ENCODE measurements at regions not wholly inside any gene's neighbourhood (a gene's known extent, or its start where the extent isn't known, plus 50 kb on each side); places are given as distances from the start of the nearest gene placed in this dataset.

DNA sequence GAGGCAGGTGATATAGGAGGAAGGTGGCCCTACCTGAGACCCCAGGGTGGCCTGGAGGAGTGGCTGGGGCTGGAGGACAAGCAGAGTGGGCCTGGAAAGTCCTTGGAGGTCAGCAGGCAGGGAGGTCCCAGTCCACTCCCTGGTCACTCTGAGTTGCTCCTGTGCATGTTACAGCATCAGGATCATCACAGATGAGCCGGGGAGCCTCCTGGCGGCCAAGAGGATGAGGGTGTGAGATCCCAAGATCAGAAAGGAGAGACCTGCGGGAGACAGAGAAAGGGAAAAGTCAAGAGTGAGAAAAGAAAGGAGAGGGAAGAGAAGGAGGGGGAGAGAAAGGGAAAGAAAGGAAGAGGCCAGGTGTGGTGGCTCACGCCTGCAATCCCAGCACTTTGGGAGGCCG is 71.7 kb downstream of the MRM1 start (continued):
- TF ChIP-seq, protein P1, sequence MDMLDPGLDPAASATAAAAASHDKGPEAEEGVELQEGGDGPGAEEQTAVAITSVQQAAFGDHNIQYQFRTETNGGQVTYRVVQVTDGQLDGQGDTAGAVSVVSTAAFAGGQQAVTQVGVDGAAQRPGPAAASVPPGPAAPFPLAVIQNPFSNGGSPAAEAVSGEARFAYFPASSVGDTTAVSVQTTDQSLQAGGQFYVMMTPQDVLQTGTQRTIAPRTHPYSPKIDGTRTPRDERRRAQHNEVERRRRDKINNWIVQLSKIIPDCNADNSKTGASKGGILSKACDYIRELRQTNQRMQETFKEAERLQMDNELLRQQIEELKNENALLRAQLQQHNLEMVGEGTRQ (CRISPR knock-in tag; IDR thresholded peaks at IDR 0.05) = no peak
- TF ChIP-seq, protein P2, sequence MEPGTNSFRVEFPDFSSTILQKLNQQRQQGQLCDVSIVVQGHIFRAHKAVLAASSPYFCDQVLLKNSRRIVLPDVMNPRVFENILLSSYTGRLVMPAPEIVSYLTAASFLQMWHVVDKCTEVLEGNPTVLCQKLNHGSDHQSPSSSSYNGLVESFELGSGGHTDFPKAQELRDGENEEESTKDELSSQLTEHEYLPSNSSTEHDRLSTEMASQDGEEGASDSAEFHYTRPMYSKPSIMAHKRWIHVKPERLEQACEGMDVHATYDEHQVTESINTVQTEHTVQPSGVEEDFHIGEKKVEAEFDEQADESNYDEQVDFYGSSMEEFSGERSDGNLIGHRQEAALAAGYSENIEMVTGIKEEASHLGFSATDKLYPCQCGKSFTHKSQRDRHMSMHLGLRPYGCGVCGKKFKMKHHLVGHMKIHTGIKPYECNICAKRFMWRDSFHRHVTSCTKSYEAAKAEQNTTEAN (CRISPR knock-in tag; IDR thresholded peaks at IDR 0.05) = no peak
- TF ChIP-seq, protein P3, sequence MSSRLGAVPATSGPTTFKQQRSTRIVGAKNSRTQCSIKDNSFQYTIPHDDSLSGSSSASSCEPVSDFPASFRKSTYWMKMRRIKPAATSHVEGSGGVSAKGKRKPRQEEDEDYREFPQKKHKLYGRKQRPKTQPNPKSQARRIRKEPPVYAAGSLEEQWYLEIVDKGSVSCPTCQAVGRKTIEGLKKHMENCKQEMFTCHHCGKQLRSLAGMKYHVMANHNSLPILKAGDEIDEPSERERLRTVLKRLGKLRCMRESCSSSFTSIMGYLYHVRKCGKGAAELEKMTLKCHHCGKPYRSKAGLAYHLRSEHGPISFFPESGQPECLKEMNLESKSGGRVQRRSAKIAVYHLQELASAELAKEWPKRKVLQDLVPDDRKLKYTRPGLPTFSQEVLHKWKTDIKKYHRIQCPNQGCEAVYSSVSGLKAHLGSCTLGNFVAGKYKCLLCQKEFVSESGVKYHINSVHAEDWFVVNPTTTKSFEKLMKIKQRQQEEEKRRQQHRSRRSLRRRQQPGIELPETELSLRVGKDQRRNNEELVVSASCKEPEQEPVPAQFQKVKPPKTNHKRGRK (CRISPR knock-in tag; IDR thresholded peaks at IDR 0.05; ENCODE audit: borderline replicate concordance) = no peak
- TF ChIP-seq ZNF423 (CRISPR knock-in tag; IDR thresholded peaks at IDR 0.05) (no peak), ZNF317 (CRISPR knock-in tag; IDR thresholded peaks at IDR 0.05; ENCODE audit: borderline replicate concordance, low read depth) (no peak), ZBTB21 (CRISPR knock-in tag; IDR thresholded peaks at IDR 0.05; ENCODE audit: borderline replicate concordance) (no peak)

DNA sequence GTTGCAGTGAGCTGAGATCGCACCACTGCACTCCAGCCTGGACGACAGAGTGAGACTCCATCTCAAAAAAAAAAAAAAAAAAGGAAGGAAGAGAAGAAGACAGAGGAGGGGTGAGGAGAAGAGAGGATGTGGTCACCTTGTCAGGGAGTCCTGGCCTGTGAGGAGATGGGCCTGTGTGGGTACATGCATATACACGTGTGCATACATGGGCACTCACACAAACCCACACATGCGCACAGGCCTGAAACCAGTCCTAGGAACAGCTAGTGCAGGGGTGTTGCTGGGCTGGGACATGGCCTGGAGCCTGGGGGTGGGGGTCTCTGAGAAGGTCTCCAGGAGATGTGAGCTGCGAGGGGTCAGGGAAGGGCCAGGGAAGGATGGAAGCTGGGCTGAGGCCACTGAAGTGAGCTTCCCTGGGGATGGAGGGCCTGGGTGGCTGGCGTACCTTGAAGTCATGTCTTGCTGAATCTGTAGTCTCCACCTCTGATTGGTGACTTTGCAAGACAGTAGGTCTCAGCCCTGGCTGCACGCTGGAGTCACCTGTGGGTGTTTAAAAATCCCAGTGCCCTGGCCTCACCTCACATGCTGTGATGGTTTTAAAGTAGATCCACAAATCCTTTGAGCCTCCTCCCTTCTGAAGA is 72.4 kb downstream of the MRM1 start:
- ATAC-seq = no peak
- H3K27me3 Mint-ChIP-seq (ENCODE audit: low read depth) = no peaks in the 10 kb centered on the region
- ChIA-PET CTCF (interaction anchor here (0.9 to 1.6 kb wide), 2 partner anchors 14 to 48 kb away, joined by 3 to 4 read pairs; no protein-coding TSS in a partner anchor), POLR2A (interaction anchor here (0.7 kb wide), 1 partner anchor 270 kb away, joined by 4 read pairs; no protein-coding TSS in a partner anchor)
- H3K9me3 Mint-ChIP-seq = no peaks in the 10 kb centered on the region
- H3K36me3 Mint-ChIP-seq = no peaks in the 10 kb centered on the region
- no peak overlapping the region for H3K27ac Mint-ChIP-seq
- no peak for DNase-seq (ENCODE audit: low spot score)
- H3K4me1 Mint-ChIP-seq = peaks cover 5% of the 10 kb centered on the region
- H3K4me3 Mint-ChIP-seq = no peak overlapping the region
- TF ChIP-seq, protein P4, sequence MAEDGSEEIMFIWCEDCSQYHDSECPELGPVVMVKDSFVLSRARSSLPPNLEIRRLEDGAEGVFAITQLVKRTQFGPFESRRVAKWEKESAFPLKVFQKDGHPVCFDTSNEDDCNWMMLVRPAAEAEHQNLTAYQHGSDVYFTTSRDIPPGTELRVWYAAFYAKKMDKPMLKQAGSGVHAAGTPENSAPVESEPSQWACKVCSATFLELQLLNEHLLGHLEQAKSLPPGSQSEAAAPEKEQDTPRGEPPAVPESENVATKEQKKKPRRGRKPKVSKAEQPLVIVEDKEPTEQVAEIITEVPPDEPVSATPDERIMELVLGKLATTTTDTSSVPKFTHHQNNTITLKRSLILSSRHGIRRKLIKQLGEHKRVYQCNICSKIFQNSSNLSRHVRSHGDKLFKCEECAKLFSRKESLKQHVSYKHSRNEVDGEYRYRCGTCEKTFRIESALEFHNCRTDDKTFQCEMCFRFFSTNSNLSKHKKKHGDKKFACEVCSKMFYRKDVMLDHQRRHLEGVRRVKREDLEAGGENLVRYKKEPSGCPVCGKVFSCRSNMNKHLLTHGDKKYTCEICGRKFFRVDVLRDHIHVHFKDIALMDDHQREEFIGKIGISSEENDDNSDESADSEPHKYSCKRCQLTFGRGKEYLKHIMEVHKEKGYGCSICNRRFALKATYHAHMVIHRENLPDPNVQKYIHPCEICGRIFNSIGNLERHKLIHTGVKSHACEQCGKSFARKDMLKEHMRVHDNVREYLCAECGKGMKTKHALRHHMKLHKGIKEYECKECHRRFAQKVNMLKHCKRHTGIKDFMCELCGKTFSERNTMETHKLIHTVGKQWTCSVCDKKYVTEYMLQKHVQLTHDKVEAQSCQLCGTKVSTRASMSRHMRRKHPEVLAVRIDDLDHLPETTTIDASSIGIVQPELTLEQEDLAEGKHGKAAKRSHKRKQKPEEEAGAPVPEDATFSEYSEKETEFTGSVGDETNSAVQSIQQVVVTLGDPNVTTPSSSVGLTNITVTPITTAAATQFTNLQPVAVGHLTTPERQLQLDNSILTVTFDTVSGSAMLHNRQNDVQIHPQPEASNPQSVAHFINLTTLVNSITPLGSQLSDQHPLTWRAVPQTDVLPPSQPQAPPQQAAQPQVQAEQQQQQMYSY (CRISPR knock-in tag; IDR thresholded peaks at IDR 0.05) = no peak
- no peak for TF ChIP-seq CBFB (CRISPR knock-in tag; IDR thresholded peaks at IDR 0.05; ENCODE audit: low read depth)
- no peak for TF ChIP-seq ZNF263 (CRISPR knock-in tag; IDR thresholded peaks at IDR 0.05; ENCODE audit: low read depth)
- TF ChIP-seq, protein P5, sequence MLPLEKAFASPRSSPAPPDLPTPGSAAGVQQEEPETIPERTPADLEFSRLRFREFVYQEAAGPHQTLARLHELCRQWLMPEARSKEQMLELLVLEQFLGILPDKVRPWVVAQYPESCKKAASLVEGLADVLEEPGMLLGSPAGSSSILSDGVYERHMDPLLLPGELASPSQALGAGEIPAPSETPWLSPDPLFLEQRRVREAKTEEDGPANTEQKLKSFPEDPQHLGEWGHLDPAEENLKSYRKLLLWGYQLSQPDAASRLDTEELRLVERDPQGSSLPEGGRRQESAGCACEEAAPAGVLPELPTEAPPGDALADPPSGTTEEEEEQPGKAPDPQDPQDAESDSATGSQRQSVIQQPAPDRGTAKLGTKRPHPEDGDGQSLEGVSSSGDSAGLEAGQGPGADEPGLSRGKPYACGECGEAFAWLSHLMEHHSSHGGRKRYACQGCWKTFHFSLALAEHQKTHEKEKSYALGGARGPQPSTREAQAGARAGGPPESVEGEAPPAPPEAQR (CRISPR knock-in tag; IDR thresholded peaks at IDR 0.05) = no peak
- no peak for TF ChIP-seq NR1H2 (CRISPR knock-in tag; IDR thresholded peaks at IDR 0.05)
- no peak for TF ChIP-seq MXD4 (CRISPR knock-in tag; IDR thresholded peaks at IDR 0.05; ENCODE audit: borderline replicate concordance)
- TF ChIP-seq, protein P6, sequence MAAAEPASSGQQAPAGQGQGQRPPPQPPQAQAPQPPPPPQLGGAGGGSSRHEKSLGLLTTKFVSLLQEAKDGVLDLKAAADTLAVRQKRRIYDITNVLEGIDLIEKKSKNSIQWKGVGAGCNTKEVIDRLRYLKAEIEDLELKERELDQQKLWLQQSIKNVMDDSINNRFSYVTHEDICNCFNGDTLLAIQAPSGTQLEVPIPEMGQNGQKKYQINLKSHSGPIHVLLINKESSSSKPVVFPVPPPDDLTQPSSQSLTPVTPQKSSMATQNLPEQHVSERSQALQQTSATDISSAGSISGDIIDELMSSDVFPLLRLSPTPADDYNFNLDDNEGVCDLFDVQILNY (CRISPR knock-in tag; IDR thresholded peaks at IDR 0.05) = no peak
- no peak for TF ChIP-seq ESRRA (CRISPR knock-in tag; IDR thresholded peaks at IDR 0.05; ENCODE audit: borderline replicate concordance)
- TF ChIP-seq KAT7 (CRISPR knock-in tag; IDR thresholded peaks at IDR 0.05; ENCODE audit: borderline replicate concordance) = no peak
- TF ChIP-seq ETV6 (CRISPR knock-in tag; IDR thresholded peaks at IDR 0.05) = no peak
- no peak for TF ChIP-seq ELF4 (CRISPR knock-in tag; IDR thresholded peaks at IDR 0.05; ENCODE audit: low read depth)
- TF ChIP-seq, protein P7, sequence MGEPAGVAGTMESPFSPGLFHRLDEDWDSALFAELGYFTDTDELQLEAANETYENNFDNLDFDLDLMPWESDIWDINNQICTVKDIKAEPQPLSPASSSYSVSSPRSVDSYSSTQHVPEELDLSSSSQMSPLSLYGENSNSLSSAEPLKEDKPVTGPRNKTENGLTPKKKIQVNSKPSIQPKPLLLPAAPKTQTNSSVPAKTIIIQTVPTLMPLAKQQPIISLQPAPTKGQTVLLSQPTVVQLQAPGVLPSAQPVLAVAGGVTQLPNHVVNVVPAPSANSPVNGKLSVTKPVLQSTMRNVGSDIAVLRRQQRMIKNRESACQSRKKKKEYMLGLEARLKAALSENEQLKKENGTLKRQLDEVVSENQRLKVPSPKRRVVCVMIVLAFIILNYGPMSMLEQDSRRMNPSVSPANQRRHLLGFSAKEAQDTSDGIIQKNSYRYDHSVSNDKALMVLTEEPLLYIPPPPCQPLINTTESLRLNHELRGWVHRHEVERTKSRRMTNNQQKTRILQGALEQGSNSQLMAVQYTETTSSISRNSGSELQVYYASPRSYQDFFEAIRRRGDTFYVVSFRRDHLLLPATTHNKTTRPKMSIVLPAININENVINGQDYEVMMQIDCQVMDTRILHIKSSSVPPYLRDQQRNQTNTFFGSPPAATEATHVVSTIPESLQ (CRISPR knock-in tag; IDR thresholded peaks at IDR 0.05) = no peak
- no peak for TF ChIP-seq RORB (CRISPR knock-in tag; IDR thresholded peaks at IDR 0.05)
- no peak for TF ChIP-seq FOXJ3 (CRISPR knock-in tag; IDR thresholded peaks at IDR 0.05; ENCODE audit: borderline replicate concordance)
- TF ChIP-seq, protein P8, sequence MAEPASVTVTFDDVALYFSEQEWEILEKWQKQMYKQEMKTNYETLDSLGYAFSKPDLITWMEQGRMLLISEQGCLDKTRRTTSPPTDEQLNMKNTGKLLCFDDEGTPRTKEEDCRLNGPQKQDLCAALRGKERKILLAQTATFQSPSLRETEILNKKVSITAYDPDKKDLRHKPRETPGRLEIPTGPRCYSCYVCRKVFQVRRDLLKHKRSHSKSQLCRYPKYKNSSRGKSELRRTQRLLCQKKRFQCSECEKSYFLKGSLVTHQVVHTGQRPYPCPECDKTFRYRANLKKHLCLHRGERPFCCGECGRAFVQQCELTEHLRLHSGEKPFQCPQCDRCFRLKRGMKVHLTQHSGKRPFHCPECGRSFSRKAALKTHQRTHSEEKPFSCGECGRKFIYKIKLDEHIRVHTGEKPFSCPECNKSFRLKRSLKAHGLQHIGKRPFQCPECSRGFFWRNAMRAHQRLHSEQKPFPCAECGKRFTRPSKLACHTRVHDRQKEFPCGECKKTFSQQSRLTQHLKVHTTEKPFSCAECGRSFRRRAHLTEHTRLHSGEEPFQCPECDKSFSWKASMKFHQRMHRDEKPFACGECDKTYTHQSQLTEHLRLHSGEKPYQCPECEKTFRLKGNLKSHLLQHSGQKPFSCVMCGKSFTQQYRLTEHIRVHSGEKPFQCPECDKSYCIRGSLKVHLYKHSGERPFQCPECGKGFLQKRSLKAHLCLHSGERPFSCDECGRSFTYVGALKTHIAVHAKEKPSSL (CRISPR knock-in tag; conservative IDR thresholded peaks at IDR 0.05) = no peak
- TF ChIP-seq TEAD1 (CRISPR knock-in tag; IDR thresholded peaks at IDR 0.05) = no peak

Measured in WTC11 (cell line).